HepG2 (cell line): ENCODE measurements at regions not wholly inside any gene's neighbourhood (a gene's known extent, or its start where the extent isn't known, plus 50 kb on each side); places are given as distances from the start of the nearest gene placed in this dataset.

Experiments
- ATAC-seq: fragments of 200-7000 bp; cut with Tn5 transposase; 3 replicates; pipeline ENCODE4 v1.9.1; 2020; ENCODE audit warnings: mild to moderate bottlenecking, moderate library complexity
- BruUV-seq: library from RNA; stranded (reverse); fragments of 400-500 nt; replicated peaks from 2 replicates; lab custom pipeline; 2021; lab: Mats Ljungman, UMichigan
- CTCF ChIA-PET: fragments of 300-600 bp; formaldehyde crosslinking; extraction: SDS; loops from one replicate; lab custom pipeline; 2021; ENCODE audit warnings: low total read pairs, inconsistent platforms, low intra/inter-chr PET ratio; lab: Yijun Ruan, JAX
- POLR2A ChIA-PET: fragments of 350-600 bp; sonication (Branson Sonifier 250); formaldehyde crosslinking; loops from one replicate; lab custom pipeline; 2020; ENCODE audit warnings: antibody characterized with exemption, inconsistent platforms; lab: Yijun Ruan, JAX
- DNase-seq: peaks from one replicate; pipeline ENCODE4 v3.0.0-alpha.2; 2015; ENCODE audit warnings: low spot score
- FAIRE-seq: peaks from 3 replicates; lab custom pipeline; 2011; peaks lifted over from hg19 to GRCh38; lab: Jason Lieb, UNC
- H2AFZ ChIP-seq: one replicate; pipeline ENCODE4 v1.6.1; 2011; ENCODE audit warnings: low read length, inconsistent platforms
- H3K27ac ChIP-seq: fragments of 300-600 bp; 3 replicates; pipeline ENCODE4 v1.8.0; 2011; ENCODE audit warnings: mixed run types, mild to moderate bottlenecking, mixed read lengths, low read length, inconsistent platforms; ENCODE audit not compliant: insufficient read depth; ENCODE audit errors: extremely low read length
- H3K27me3 ChIP-seq, 2 experiments: fragments of 200-600 bp in 1 of 2; 2 replicates in 1 of 2; 3 replicates in 1 of 2; pipeline versions ENCODE4 v1.6.0 to v1.8.0; 2011; ENCODE audit warnings: low read length in 2 of 2, mild to moderate bottlenecking in 2 of 2, moderate library complexity in 2 of 2, inconsistent platforms in 1 of 2; ENCODE audit not compliant: insufficient read depth in 2 of 2, control insufficient read depth in 1 of 2
- H3K36me3 ChIP-seq, 2 experiments: fragments of 200-600 bp in 1 of 2; replicated peaks in 1 of 2; 2 replicates in 1 of 2; 3 replicates in 1 of 2; pipeline versions ENCODE4 v1.5.1 to v1.8.0; 2011; ENCODE audit warnings: low read length in 2 of 2, inconsistent platforms in 1 of 2; ENCODE audit not compliant: insufficient read depth in 2 of 2, control insufficient read depth in 1 of 2
- H3K4me1 ChIP-seq: 2 replicates; pipeline ENCODE4 v1.5.1; 2012; ENCODE audit warnings: low read length, inconsistent platforms; ENCODE audit not compliant: insufficient read depth
- H3K4me2 ChIP-seq: 2 replicates; pipeline ENCODE4 v1.6.0; 2011; ENCODE audit warnings: low read depth, low read length, inconsistent platforms
- H3K4me3 ChIP-seq, 3 experiments: fragments of 200-600 bp in 1 of 3; sonication (generic), shearing (Covaris generic) in 1 of 3; replicated peaks in 1 of 3; 2 replicates each; pipeline ENCODE4 v1.5.1; 2011 to 2016; ENCODE audit warnings: low read length in 3 of 3, inconsistent platforms in 2 of 3, low read depth in 2 of 3, mild to moderate bottlenecking in 2 of 3, control low read depth in 1 of 3, mixed read lengths in 1 of 3; ENCODE audit not compliant: insufficient read depth in 1 of 3
- H3K79me2 ChIP-seq: one replicate; pipeline ENCODE4 v1.6.1; 2011; ENCODE audit warnings: low read length, inconsistent platforms; ENCODE audit not compliant: insufficient read depth
- H3K9ac ChIP-seq: 2 replicates; pipeline ENCODE4 v1.6.0; 2011; ENCODE audit warnings: mild to moderate bottlenecking, low read depth, low read length, inconsistent platforms; ENCODE audit not compliant: insufficient read depth
- H3K9me3 ChIP-seq: 2 replicates; pipeline ENCODE4 v1.5.1; 2012; ENCODE audit warnings: mild to moderate bottlenecking, low read length
- H4K20me1 ChIP-seq: 2 replicates; pipeline ENCODE4 v1.6.0; 2011; ENCODE audit warnings: inconsistent platforms, mild to moderate bottlenecking, low read length, moderate library complexity; ENCODE audit not compliant: insufficient read depth
- HNRNPLL ChIP-seq: fragments of 200-400 bp; formaldehyde crosslinking; IDR thresholded peaks from 2 replicates; pipeline ENCODE4 v1.6.1; 2017; ENCODE audit warnings: mild to moderate bottlenecking, low read depth, low read length; ENCODE audit not compliant: poor library complexity, severe bottlenecking
- IRX3 ChIP-seq: sonication (generic); formaldehyde crosslinking; IDR thresholded peaks from 2 replicates; pipeline ENCODE4 v1.8.1; 2023; ENCODE audit warnings: mild to moderate bottlenecking, low read depth, missing genetic modification reagents, borderline replicate concordance
- MLX ChIP-seq: IDR thresholded peaks from 2 replicates; pipeline ENCODE4 v1.6.1; 2016
- MXI1 ChIP-seq: IDR thresholded peaks from 3 replicates; pipeline ENCODE4 v1.6.1; 2012; ENCODE audit warnings: low read depth, low read length, inconsistent platforms, borderline replicate concordance
- NCOR1 ChIP-seq: fragments of 200-600 bp; sonication (generic); IDR thresholded peaks from 2 replicates; pipeline ENCODE4 v1.7.0; 2017; ENCODE audit warnings: antibody characterized with exemption, low read length, borderline replicate concordance
- NFIC ChIP-seq: IDR thresholded peaks from 2 replicates; pipeline ENCODE4 v1.6.1; 2012; ENCODE audit warnings: mild to moderate bottlenecking, low read length, inconsistent platforms
- PLSCR1 ChIP-seq: sonication (generic); formaldehyde crosslinking; IDR thresholded peaks from 2 replicates; pipeline ENCODE4 v1.5.0; 2020; ENCODE audit warnings: missing genetic modification reagents, mild to moderate bottlenecking, borderline replicate concordance
- SALL2 ChIP-seq: sonication (generic); formaldehyde crosslinking; IDR thresholded peaks from 2 replicates; pipeline ENCODE4 v1.8.1; 2023; ENCODE audit warnings: mild to moderate bottlenecking, missing genetic modification reagents, inconsistent platforms
- SATB2 ChIP-seq: sonication (generic); formaldehyde crosslinking; IDR thresholded peaks from 2 replicates; pipeline ENCODE4 v1.5.0; 2020; ENCODE audit warnings: missing genetic modification reagents
- SCMH1 ChIP-seq: sonication (generic); formaldehyde crosslinking; IDR thresholded peaks from 2 replicates; pipeline ENCODE4 v1.9.0; 2021; ENCODE audit warnings: missing genetic modification reagents, mild to moderate bottlenecking, borderline replicate concordance
- ZBTB34 ChIP-seq: sonication (generic); formaldehyde crosslinking; IDR thresholded peaks from 2 replicates; pipeline ENCODE4 v1.8.0; 2022; ENCODE audit warnings: mild to moderate bottlenecking, missing genetic modification reagents
- ZFAT ChIP-seq: sonication (generic); formaldehyde crosslinking; conservative IDR thresholded peaks from 2 replicates; pipeline ENCODE4 v1.8.1; 2023; ENCODE audit warnings: missing genetic modification reagents, inconsistent platforms
- ZFP36L1 ChIP-seq: sonication (generic); formaldehyde crosslinking; IDR thresholded peaks from 2 replicates; pipeline ENCODE4 v1.8.0; 2022; ENCODE audit warnings: mild to moderate bottlenecking, missing genetic modification reagents, moderate library complexity
- ZFP36L2 ChIP-seq: sonication (generic); formaldehyde crosslinking; IDR thresholded peaks from 2 replicates; pipeline ENCODE4 v1.4.0; 2020; ENCODE audit warnings: missing genetic modification reagents
- ZNF556 ChIP-seq: sonication (generic); formaldehyde crosslinking; IDR thresholded peaks from 2 replicates; pipeline ENCODE4 v1.4.0; 2020; ENCODE audit warnings: mild to moderate bottlenecking, missing genetic modification reagents, borderline replicate concordance
- ZNF576 ChIP-seq: sonication (generic); formaldehyde crosslinking; IDR thresholded peaks from 2 replicates; pipeline ENCODE4 v1.4.0; 2020; ENCODE audit warnings: mild to moderate bottlenecking, missing genetic modification reagents
- WGBS: methylation state at CpG from one replicate; pipeline ENCODE4 v1.1.6; 2017; ENCODE audit warnings: low lambda C conversion rate; 5-methylcytosine and 5-hydroxymethylcytosine counted together
- in situ Hi-C: cut with HindIII; loops from 2 replicates; pipeline ENCODE4 v1.10.0; 2017; ENCODE audit warnings: low pct_unique_long_range_greater_than_20kb; ENCODE audit not compliant: extremely low pct_ligation_motif_present
- intact Hi-C: fragments of 100-400 bp; cut with micrococcal nuclease; formaldehyde crosslinking; loops from one replicate; pipeline ENCODE4 v1.10.0; 2022; ENCODE audit not compliant: unreplicated experiment

GRCh38 chr12:131497966-131498365 lies 212.9 kb upstream of the SFSWAP start:
- no peak for ATAC-seq
- H3K9ac ChIP-seq, result no peak overlapping the region
- H3K27ac ChIP-seq, result no peak overlapping the region
- H3K79me2 ChIP-seq, result no peaks in the 10 kb centered on the region
- CTCF ChIA-PET, result no interaction called here
- H3K27me3 ChIP-seq, result peaks cover 2 to 11% of the 10 kb centered on the region in 2 experiments; a peak in 4 of 5 replicates
- FAIRE-seq, result no peak
- 6% methylated on average over 1 of the region's 2 CpGs for WGBS
- no peak overlapping the region for H2AFZ ChIP-seq
- BruUV-seq, result no TSS peak
- H3K4me3 ChIP-seq, result no peak overlapping the region
- POLR2A ChIA-PET, result no interaction called here
- H3K9me3 ChIP-seq, result no peaks in the 10 kb centered on the region
- TF ChIP-seq NCOR1 (no peak), ZFP36L1 (no peak)
- no peaks in the 10 kb centered on the region for H3K4me1 ChIP-seq
- in situ Hi-C loops (no loop called here), intact Hi-C loops (no loop called here)
- DNase-seq, result no peak
- no peaks in the 10 kb centered on the region for H4K20me1 ChIP-seq
- H3K4me2 ChIP-seq, result no peak overlapping the region
- H3K36me3 ChIP-seq, result no peaks in the 10 kb centered on the region

GRCh38 chr12:131499160-131499863 lies 211.6 kb upstream of the SFSWAP start:
- no peak for ATAC-seq
- Histone ChIP-seq H3K79me2 (no peaks in the 10 kb centered on the region), H3K36me3 (no peaks in the 10 kb centered on the region), H3K4me1 (no peaks in the 10 kb centered on the region), H3K9me3 (no peaks in the 10 kb centered on the region), H2AFZ (no peak overlapping the region), H3K4me2 (no peak overlapping the region), H3K27ac (no peak overlapping the region), H3K4me3 (no peak overlapping the region), H3K27me3 (peaks cover 2 to 11% of the 10 kb centered on the region in 2 experiments; a peak in 4 of 5 replicates), H3K9ac (no peak overlapping the region), H4K20me1 (no peaks in the 10 kb centered on the region)
- BruUV-seq, result no TSS peak
- in situ Hi-C loops (no loop called here), intact Hi-C loops (no loop called here)
- ChIA-PET POLR2A (no interaction called here), CTCF (no interaction called here)
- FAIRE-seq, result no peak
- no peak for DNase-seq
- no CpG with 5 or more reads among the region's 1 CpG for WGBS
- TF ChIP-seq MXI1 (no peak), NFIC (no peak), ZBTB34 (CRISPR knock-in tag) (no peak), IRX3 (no peak), ZFAT (CRISPR knock-in tag) (no peak), PLSCR1 (CRISPR knock-in tag) (no peak), SATB2 (CRISPR knock-in tag) (no peak), MLX (CRISPR knock-in tag) (no peak), SALL2 (no peak), ZFP36L2 (CRISPR knock-in tag) (no peak), ZNF576 (no peak), HNRNPLL (no peak), SCMH1 (no peak), ZNF556 (CRISPR knock-in tag) (no peak)
